Stomach (tissue), 4 donors: ENCODE measurements at regions not wholly inside any gene's neighbourhood (a gene's known extent, or its start where the extent isn't known, plus 50 kb on each side); places are given as distances from the start of the nearest gene placed in this dataset.

Experiments
- CTCF ChIP-seq, 7 experiments: fragments of 450-650 bp in 4 of 7; fragments of 200-600 bp in 3 of 7; sonication (generic) in 3 of 7; IDR thresholded peaks; one replicate each; pipeline ENCODE4 v1.5.1; 2016 to 2019; ENCODE audit warnings: antibody characterized with exemption in 7 of 7, control low read depth in 2 of 7, mild to moderate bottlenecking in 1 of 7
- EP300 ChIP-seq: sonication (generic); formaldehyde crosslinking; IDR thresholded peaks from one replicate; pipeline ENCODE4 v1.6.1; 2017; ENCODE audit warnings: antibody characterized with exemption
- POLR2AphosphoS5 ChIP-seq, 3 donors: sonication (generic); formaldehyde crosslinking; IDR thresholded peaks; one replicate each; pipeline ENCODE4 v1.6.1; 2016; ENCODE audit warnings: antibody characterized with exemption in 3 of 3

GRCh38 chr12:67811437-67812361 lies 163.2 kb downstream of the DYRK2 start:
- TF ChIP-seq CTCF (IDR thresholded peaks at IDR 0.05), result no peak
- TF ChIP-seq EP300, result no peak
- TF ChIP-seq POLR2AphosphoS5 (IDR thresholded peaks at IDR 0.05), result no peak
